GM19025 (cell line): ENCODE measurements at regions not wholly inside any gene's neighbourhood (a gene's known extent, or its start where the extent isn't known, plus 50 kb on each side); places are given as distances from the start of the nearest gene placed in this dataset.
"Not testable (repeated sequence)": the region's sequence is repeated elsewhere in the genome, so short reads cannot be mapped to it uniquely, and the experiment has no call there.

Experiments used
- ATAC-seq: cut with Tn5 transposase; IDR thresholded peaks from one replicate; pipeline ENCODE4 v1.9.1; 2021; ENCODE audit warnings: mild to moderate bottlenecking, low read depth, moderate library complexity; ENCODE audit not compliant: unreplicated experiment

GRCh38 chr2:182593394-182593975, 122.6 kb upstream of the DNAJC10 start:
- ATAC-seq, result no peak

DNA sequence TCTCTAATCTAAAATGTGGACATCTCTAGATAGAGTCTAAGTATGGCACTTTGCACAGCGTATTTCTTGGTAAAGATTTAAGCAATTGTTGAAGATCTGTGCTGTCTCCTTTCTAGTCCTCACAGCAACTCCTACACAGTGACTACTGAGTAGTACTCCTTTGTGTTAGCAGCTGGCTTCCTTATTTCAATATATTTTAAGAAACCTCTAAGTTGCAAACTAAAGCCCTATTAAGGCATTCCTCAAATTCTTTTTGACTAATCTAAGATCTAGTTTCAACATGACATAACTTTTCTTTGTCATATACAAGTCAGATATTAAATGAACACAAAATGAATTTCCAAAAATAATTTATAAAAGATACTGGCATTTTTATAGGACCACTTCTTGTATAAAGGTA, 121.8 kb upstream of the DNAJC10 start:
- no peak for ATAC-seq

GRCh38 chr2:182595650-182596049, 120.4 kb upstream of the DNAJC10 start:
- ATAC-seq, result no peak

DNA sequence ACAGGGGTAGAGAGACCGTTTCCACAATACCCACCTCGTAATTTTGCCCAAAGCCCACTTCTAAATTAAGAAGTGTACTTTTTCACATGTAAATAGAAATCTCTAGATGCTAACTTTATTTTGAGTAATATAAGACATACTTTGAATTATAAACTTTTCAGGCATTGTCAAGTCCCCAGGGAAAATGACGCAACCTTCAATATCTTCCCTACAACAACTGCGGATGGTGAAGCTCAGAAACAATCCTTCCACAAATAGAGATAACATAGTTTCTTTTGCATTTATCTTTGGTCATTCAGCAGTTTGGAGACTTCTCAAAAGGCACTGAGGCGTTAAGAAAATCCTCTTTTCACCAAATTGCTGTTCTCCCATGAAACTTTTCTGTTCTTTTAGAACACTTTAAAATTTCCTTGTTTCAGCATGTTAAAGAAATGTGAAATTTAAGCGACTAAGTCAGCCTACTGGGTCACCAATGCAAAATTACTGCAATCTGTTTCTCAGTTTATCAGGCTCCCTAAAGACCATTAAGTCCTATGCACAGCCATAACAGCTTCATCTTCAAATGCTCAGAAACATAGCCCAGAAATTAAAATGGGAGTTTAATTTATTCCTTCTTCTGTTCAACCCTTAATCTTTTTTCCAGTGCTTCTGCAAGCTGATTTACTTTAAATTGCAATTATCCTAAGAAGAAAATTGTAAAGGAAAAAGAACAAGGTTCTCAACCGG, 118.3 kb upstream of the DNAJC10 start:
- ATAC-seq, result no peak

DNA sequence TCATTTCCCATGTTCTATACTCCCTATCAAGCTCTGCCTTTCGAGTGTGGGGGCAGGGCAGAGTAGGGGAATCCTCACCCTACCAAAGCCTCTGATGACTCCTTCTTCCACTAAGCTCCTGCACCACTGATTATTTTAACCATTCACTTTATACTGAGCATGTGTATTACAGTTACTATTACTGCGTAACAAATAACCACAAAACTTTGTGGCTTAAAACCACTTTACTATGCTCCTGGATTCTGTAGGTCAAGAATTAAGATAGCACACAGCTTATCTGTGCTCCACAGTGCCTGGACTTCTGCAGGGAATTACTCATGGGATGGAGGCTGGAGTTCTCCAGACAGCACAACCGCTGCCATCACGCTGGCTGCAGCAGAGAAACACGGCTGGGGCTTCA, 117.4 kb upstream of the DNAJC10 start:
- no peak for ATAC-seq

GRCh38 chr2:182605166-182605565, 110.9 kb upstream of the DNAJC10 start:
- ATAC-seq, result no peak

DNA sequence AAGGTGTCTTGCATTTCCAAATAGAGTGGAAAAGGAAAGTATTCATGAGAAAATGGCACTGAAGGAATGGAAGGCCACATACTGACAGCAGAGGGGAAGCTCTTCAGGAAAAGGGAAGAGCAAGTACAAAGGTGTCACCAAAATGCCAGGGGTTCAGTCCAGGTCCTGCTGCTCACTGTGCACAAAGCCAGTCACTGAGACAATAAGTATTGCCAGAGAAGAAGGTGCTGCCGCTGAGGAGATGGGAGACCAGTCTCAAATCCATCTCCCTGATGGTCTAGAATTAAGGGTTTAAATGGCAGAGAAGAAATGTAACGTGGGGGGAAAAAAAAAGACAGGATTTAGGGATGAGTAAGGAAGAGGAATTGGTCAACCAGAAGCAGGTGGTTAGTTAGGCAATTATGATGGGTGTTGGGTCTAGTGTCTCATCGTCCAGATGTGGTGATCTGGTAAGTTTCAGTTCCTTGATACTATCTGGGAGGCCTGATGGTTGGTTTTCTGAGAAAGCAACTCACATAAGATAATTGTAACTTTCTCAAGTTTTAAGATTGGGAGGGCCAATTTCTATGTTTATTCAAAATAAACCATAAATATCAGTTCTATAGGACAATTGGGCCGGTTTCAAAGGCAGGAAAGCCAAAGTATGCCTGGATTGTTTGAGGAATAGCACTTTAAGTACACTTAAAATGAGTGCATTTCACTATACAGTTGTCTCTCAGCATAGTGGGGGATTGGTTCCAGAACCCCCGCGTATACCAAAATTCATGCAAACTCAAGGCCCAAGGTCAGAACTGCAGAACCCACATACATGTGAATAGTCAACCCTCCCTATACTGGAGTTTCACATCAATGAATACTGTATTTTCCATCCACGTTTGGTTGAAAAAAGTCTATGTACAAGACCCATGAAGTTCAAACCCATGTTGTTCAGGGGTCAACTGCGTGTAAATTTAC, 109.1 kb upstream of the DNAJC10 start:
- ATAC-seq, result no peak

DNA sequence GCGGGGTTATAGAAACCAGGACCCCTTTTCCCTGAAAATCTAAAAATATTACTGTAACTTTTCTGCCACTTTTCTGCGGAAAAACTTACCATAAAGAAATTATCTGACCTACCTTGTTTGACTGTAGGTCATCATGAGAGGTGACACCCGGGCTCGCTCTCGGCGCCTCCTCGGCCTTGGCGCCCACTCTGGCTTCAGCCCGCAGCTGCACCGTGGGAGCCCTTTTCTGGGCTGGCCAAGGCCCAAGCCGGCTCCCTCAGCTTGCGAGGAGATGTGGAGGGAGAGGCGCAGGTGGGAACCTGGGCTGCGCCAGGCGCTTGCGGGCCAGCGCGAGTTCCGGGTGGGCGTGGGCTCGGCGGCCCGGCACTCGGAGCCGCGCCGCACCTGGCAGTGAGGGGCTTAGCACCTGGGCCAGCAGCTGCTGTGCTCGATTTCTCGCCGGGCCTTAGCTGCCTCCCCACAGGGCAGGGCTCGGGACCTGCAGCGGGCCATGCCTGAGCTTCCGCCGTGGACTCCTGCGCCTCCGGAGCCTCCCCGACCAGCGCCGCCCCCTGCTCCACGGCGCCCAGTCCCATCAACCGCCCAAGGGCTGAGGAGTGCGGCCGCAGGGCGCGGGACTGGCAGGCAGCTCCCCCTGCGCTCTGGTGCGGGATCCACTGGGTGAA, 107.7 kb upstream of the DNAJC10 start:
- no peak for ATAC-seq

DNA sequence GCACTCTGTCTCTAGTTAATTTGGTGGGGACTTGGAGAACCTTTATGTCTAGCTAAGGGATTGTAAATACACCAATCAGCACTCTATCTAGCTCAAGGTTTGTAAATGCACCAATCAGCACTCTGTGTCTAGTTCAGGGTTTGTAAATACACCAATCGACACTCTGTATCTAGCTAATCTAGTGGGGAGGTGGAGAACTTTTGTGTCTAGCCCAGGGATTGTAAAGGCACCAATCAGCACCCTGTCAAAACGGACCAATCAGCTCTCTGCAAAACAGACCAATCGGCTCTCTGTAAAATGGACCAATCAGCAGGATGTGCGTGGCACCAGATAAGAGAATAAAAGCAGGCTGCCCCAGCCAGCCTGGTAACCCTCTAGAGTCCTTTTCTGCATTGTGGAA, 107.1 kb upstream of the DNAJC10 start:
- ATAC-seq, result not testable (repeated sequence)

GRCh38 chr2:182610231-182610630, 105.8 kb upstream of the DNAJC10 start:
- no peak for ATAC-seq

- ATAC-seq, result no peak
Observed at GRCh38 chr2:182611009-182611408, 105.0 kb upstream of the DNAJC10 start.

- no peak for ATAC-seq
Observed at GRCh38 chr2:182615036-182615435, 101.0 kb upstream of the DNAJC10 start.

- no peak for ATAC-seq
Observed at GRCh38 chr2:182616471-182617393, 99.3 kb upstream of the DNAJC10 start.

DNA sequence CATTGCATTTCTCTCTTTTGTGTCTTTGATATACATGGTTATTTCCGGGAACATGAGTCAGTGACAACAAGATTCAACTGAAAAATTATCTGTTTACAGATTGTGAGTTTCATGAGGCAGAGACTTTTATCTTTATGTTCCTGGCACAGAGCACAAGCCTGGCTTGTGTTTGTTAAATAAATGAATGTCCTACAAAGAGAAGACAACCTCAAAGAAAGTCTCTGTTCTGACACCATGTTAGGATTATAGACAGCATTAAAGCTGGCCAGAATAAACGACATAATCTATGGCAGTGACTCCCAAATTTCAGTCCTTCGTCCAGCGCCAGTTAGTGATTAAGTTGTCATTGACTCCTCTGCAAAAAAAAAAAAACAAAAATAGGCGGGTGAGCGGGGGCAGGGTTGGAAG, 97.4 kb upstream of the DNAJC10 start:
- ATAC-seq, result no peak

DNA sequence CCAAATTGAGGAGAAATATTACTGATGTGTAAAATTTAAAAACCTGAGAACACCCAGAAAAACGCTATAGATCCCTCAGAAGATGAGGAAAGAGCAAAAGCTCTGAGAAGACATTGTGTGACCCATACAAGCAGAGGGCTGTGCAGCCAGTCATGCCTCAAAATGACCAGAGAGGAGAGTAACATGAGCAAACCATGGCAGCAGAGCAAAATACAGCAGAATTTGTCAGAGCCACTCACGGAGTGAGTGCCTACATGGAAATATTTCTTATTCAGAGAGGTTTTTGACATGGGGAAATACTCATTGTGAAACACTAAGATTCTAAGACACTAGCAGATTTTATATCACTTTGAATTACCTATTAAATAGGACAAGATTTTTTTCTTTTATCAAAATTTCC, 96.8 kb upstream of the DNAJC10 start:
- ATAC-seq, result no peak

DNA sequence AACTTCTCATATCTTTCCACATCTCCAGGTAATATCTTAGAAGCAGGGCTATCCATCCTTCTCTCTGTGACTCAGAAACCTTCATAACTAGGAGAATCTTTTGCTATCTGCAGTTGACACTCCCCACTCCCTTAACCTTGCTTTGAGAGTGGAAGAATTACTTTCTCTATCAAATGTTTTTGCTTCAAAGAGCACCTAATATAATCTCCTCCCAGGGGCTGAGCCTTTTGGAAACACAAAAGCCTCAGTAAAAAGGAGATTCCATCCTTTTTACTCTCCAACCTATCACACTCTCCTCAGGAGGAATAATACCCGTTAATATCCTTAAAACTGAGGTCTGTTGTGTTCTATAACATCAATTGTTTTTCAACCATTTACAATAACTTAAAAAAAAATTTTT, 94.9 kb upstream of the DNAJC10 start:
- ATAC-seq, result no peak

DNA sequence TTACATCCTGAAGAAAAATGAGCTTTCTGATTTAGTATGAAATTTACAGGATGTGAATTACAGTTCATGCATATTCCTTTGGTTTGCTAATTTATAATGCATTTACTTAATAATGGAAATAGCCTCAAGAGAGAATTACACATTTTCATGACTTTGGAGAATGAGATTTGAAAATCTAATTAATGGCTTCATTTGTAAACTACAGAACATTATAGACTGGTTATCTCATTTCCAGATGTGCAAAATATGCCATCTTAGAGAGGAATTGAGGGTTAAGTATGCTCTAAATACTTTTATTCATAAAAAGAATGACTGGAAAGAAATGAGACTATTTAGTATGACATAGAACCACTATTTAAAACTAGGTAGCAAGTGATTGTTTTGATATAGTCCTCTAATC, 94.2 kb upstream of the DNAJC10 start:
- ATAC-seq, result no peak

DNA sequence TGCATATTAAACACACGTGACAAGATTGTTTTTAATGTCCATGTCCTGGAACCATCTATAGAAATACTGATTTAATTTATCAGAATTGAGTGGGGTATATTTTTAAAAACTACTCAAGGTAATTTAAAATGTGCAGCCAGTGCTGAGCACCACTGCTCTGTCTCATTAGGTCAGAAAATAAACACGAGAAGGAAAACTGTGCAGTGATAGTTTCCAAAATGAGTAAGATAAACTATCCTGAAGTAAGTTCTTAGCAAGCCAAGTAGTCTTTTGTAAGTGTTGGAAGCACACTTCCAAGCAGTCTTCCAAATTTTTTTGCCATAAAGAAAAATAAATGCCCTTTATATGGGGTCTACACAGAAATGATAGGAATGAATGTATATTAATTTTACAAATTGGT, 93.8 kb upstream of the DNAJC10 start:
- ATAC-seq, result no peak

DNA sequence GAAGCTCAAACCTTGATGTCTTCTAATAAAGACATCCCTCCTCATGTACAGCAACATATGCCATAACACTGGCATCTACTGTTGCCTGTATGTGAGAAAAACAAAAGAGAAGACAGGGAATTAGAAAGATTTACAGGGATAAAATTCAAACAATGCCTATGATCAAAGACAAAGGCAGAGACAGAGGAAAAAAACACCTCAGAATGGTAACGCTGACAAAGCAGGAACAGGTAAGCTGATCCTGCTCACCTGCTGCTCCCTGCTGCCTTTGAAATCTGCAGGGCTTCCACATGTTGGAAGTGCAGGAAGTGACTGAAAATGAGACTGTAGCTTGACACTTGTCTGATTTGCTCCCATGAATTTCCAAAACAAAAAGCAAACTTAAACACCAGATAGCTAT, 90.2 kb upstream of the DNAJC10 start:
- no peak for ATAC-seq

DNA sequence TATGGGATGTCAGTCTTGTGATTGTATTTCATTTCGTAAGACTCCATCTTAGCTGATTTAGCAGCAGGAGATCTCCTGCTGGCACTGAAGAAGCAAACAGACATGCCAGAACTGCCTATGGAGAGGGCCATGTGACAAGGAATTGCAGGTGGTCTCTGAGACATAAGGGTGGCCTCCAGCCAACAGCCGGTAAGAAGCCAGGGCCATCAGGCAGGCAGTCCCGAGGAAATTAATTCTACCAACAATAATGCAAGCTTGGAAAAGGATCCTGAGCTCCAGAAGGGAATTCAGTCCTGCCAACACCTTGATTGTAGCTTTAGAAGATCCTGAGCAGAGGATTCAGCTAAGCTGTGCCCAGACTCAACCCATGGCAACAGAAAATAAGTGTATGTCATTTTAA, 87.1 kb upstream of the DNAJC10 start:
- no peak for ATAC-seq
